Stomach smooth muscle (tissue), 2 donors: ENCODE measurements at regions not wholly inside any gene's neighbourhood (a gene's known extent, or its start where the extent isn't known, plus 50 kb on each side); places are given as distances from the start of the nearest gene placed in this dataset.

Source experiments
- H3K27ac ChIP-seq: one replicate; pipeline ENCODE4 v1.7.0; 2013; ENCODE audit warnings: mild to moderate bottlenecking, low read length, inconsistent platforms
- H3K27me3 ChIP-seq, 2 donors: one replicate each; pipeline ENCODE4 v1.7.0; 2013; ENCODE audit warnings: low read length in 2 of 2; ENCODE audit not compliant: insufficient read depth in 2 of 2, control insufficient read depth in 1 of 2
- H3K36me3 ChIP-seq, 2 donors: one replicate each; pipeline ENCODE4 v1.7.0; 2013; ENCODE audit warnings: low read length in 2 of 2; ENCODE audit not compliant: control insufficient read depth in 2 of 2, insufficient read depth in 2 of 2
- H3K4me1 ChIP-seq: one replicate; pipeline ENCODE4 v1.7.0; 2013; ENCODE audit warnings: low read length; ENCODE audit not compliant: control insufficient read depth, insufficient read depth
- H3K4me3 ChIP-seq, 2 donors: one replicate each; pipeline ENCODE4 v1.7.0; 2013; ENCODE audit warnings: low read length in 2 of 2
- H3K9ac ChIP-seq, 2 donors: one replicate each; pipeline ENCODE4 v1.7.0; 2013; ENCODE audit warnings: low read length in 2 of 2, mild to moderate bottlenecking in 1 of 2
- H3K9me3 ChIP-seq, 2 donors: one replicate each; pipeline ENCODE4 v1.7.0; 2013; ENCODE audit warnings: low read length in 2 of 2; ENCODE audit not compliant: control insufficient read depth in 2 of 2
- donor health status: healthy.
- donor health status: Pancreatic carcinoma.

GRCh38 chr1:73537400-73537799 lies 660.6 kb downstream of the LRRIQ3 start:
- H3K4me1 ChIP-seq: no peaks in the 10 kb centered on the region
- no peaks in the 10 kb centered on the region for H3K36me3 ChIP-seq
- H3K9me3 ChIP-seq: no peaks in the 10 kb centered on the region
- H3K27me3 ChIP-seq: no peaks in the 10 kb centered on the region
- H3K27ac ChIP-seq: no peak overlapping the region
- no peak overlapping the region for H3K9ac ChIP-seq
- H3K4me3 ChIP-seq: no peak overlapping the region

DNA sequence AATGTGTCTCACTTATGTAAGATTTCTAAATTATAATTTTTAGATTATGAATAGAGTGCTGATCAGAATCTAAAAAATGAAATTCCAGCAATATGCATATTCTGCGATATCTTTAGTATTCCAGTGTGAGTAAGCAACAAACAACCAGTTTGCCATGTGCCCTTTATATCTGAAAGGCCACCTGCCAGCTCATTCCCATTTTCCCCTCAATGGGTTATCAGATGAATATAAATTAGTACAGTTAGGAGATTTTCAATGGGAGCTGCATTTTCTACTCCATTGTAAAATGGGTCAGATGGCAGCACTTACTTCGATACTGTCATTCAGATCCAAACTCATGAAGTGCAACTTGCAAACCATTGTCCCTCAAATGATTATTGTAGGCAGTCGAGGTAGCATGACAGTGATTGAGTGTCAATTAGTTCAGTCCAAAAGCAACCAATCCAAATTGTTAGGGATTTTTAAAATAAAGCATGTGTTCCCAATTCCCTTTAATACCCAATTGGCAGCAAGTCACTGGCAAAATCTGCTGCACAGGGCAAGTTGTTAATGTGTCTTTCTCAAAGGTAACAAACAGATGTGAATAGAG lies 680.3 kb downstream of the LRRIQ3 start:
- H3K36me3 ChIP-seq: no peaks in the 10 kb centered on the region
- H3K9ac ChIP-seq: no peak overlapping the region
- H3K4me1 ChIP-seq: no peaks in the 10 kb centered on the region
- no peaks in the 10 kb centered on the region for H3K27me3 ChIP-seq
- H3K9me3 ChIP-seq: no peaks in the 10 kb centered on the region
- no peak overlapping the region for H3K27ac ChIP-seq
- no peak overlapping the region for H3K4me3 ChIP-seq

GRCh38 chr1:73516451-73516850 lies 681.5 kb downstream of the LRRIQ3 start:
- no peak overlapping the region for H3K4me3 ChIP-seq
- no peaks in the 10 kb centered on the region for H3K4me1 ChIP-seq
- no peaks in the 10 kb centered on the region for H3K36me3 ChIP-seq
- H3K9ac ChIP-seq: no peak overlapping the region
- H3K27me3 ChIP-seq: no peaks in the 10 kb centered on the region
- H3K9me3 ChIP-seq: no peaks in the 10 kb centered on the region
- no peak overlapping the region for H3K27ac ChIP-seq

GRCh38 chr1:73511038-73511437 lies 686.9 kb downstream of the LRRIQ3 start:
- Histone ChIP-seq H3K36me3 (no peaks in the 10 kb centered on the region), H3K27me3 (no peaks in the 10 kb centered on the region), H3K4me1 (no peaks in the 10 kb centered on the region), H3K9me3 (no peaks in the 10 kb centered on the region), H3K4me3 (no peak overlapping the region), H3K27ac (no peak overlapping the region), H3K9ac (no peak overlapping the region)

GRCh38 chr1:73500154-73500553 lies 697.8 kb downstream of the LRRIQ3 start:
- no peak overlapping the region for H3K4me3 ChIP-seq
- no peak overlapping the region for H3K9ac ChIP-seq
- no peaks in the 10 kb centered on the region for H3K4me1 ChIP-seq
- no peaks in the 10 kb centered on the region for H3K27me3 ChIP-seq
- H3K36me3 ChIP-seq: no peaks in the 10 kb centered on the region
- no peaks in the 10 kb centered on the region for H3K9me3 ChIP-seq
- no peak overlapping the region for H3K27ac ChIP-seq

- H3K4me1 ChIP-seq: no peaks in the 10 kb centered on the region
- H3K9ac ChIP-seq: no peak overlapping the region
- H3K9me3 ChIP-seq: no peaks in the 10 kb centered on the region
- H3K27ac ChIP-seq: no peak overlapping the region
- no peaks in the 10 kb centered on the region for H3K36me3 ChIP-seq
- no peak overlapping the region for H3K4me3 ChIP-seq
- no peaks in the 10 kb centered on the region for H3K27me3 ChIP-seq
Measured at GRCh38 chr1:73499671-73500070, 698.3 kb downstream of the LRRIQ3 start.

- Histone ChIP-seq H3K27me3 (no peaks in the 10 kb centered on the region), H3K4me3 (no peak overlapping the region), H3K9me3 (no peaks in the 10 kb centered on the region), H3K9ac (no peak overlapping the region), H3K4me1 (no peaks in the 10 kb centered on the region), H3K27ac (no peak overlapping the region), H3K36me3 (no peaks in the 10 kb centered on the region)
Measured at GRCh38 chr1:73491621-73492020, 706.4 kb downstream of the LRRIQ3 start.

GRCh38 chr1:73475316-73475870 lies 722.6 kb downstream of the LRRIQ3 start:
- H3K36me3 ChIP-seq: no peaks in the 10 kb centered on the region
- no peak overlapping the region for H3K4me3 ChIP-seq
- H3K4me1 ChIP-seq: no peaks in the 10 kb centered on the region
- no peaks in the 10 kb centered on the region for H3K9me3 ChIP-seq
- H3K27ac ChIP-seq: no peak overlapping the region
- no peak overlapping the region for H3K9ac ChIP-seq
- no peaks in the 10 kb centered on the region for H3K27me3 ChIP-seq

GRCh38 chr1:73472810-73473209 lies 725.2 kb downstream of the LRRIQ3 start:
- H3K9me3 ChIP-seq: no peaks in the 10 kb centered on the region
- H3K36me3 ChIP-seq: no peaks in the 10 kb centered on the region
- H3K9ac ChIP-seq: no peak overlapping the region
- no peak overlapping the region for H3K4me3 ChIP-seq
- no peak overlapping the region for H3K27ac ChIP-seq
- no peaks in the 10 kb centered on the region for H3K4me1 ChIP-seq
- H3K27me3 ChIP-seq: no peaks in the 10 kb centered on the region

GRCh38 chr1:73467731-73468130 lies 730.2 kb downstream of the LRRIQ3 start:
- Histone ChIP-seq H3K9ac (no peak overlapping the region), H3K27ac (no peak overlapping the region), H3K36me3 (no peaks in the 10 kb centered on the region), H3K4me3 (no peak overlapping the region), H3K9me3 (no peaks in the 10 kb centered on the region), H3K27me3 (no peaks in the 10 kb centered on the region), H3K4me1 (no peaks in the 10 kb centered on the region)

DNA sequence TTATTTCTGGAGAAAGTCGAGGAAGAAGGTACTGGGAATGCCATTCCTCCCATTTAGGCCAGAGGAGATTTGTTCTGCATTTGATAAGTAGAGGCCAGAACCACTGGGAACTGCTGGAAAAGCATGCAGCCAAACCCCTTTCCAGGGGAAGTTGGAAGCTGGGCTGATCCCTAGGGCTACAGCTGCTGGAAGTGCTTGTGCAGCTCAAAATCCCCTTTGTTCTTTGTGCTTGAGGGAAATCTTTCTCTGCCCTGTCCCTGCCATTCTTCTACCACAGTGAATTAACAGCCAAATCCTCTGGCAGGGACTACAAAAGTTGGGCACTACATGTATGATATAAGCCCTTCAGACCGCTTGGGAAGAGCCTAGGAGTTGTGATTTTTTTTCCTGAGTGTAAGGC lies 734.1 kb downstream of the LRRIQ3 start:
- H3K4me3 ChIP-seq: no peak overlapping the region
- H3K9me3 ChIP-seq: no peaks in the 10 kb centered on the region
- no peaks in the 10 kb centered on the region for H3K27me3 ChIP-seq
- H3K4me1 ChIP-seq: no peaks in the 10 kb centered on the region
- no peak overlapping the region for H3K27ac ChIP-seq
- H3K36me3 ChIP-seq: no peaks in the 10 kb centered on the region
- no peak overlapping the region for H3K9ac ChIP-seq
